Left ventricle myocardium superior (tissue), 1 donor: ENCODE measurements at regions not wholly inside any gene's neighbourhood (a gene's known extent, or its start where the extent isn't known, plus 50 kb on each side); places are given as distances from the start of the nearest gene placed in this dataset.
"Not testable (repeated sequence)": the region's sequence is repeated elsewhere in the genome, so short reads cannot be mapped to it uniquely, and the experiment has no call there.

Experiments used
- ATAC-seq: fragments of 200-7000 bp; cut with Tn5 transposase; one replicate; pipeline ENCODE4 v1.9.1; 2020; ENCODE audit warnings: mild to moderate bottlenecking, moderate library complexity
- DNase-seq: peaks from one replicate; pipeline ENCODE4 v3.0.0-alpha.2; 2020
- intact Hi-C: fragments of 100-400 bp; cut with micrococcal nuclease; formaldehyde crosslinking; loops from one replicate; pipeline ENCODE4 v1.11.0; 2022
- donor health status: DM: no; HTN: yes; CAD: no; lungs with severe emphysema.

- DNase-seq, ATAC-seq, intact Hi-C loops: not testable (repeated sequence)
Measured at GRCh38 chr6:144922771-144923490, 637.8 kb downstream of the UTRN start.

DNA sequence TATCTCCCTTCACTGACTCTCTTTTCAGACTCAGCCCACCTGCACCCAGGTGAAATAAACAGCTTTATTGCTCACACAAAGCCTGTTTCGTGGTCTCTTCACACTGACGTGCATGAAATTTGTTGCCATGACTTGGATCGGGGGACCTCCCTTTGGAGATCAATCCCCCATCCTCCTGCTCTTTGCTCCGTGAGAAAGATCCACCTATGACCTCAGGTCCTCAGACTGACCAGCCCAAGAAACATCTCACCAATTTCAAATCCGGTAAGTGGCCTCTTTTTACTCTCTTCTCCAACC lies 638.3 kb downstream of the UTRN start:
- intact Hi-C loops, ATAC-seq, DNase-seq: not testable (repeated sequence)

DNA sequence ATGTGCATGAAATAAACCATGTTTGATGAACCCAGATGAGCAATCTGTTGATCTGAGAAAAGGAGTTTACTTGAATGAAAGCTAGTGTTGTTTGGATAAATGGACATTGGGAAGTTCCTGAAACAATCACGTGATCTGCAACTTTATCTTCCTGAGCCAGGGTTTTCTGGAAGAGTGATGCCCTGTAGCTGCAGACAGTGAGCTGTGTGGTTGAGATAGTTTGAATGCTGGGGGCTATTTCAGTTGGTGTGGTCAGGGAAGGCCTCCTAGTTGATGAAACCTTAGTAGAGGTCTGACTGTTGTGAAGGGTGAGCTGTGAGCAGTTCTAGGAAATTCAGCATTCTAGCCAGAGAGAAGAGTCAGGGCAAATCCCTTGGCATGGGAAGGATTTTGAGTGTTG lies 643.7 kb downstream of the UTRN start:
- DNase-seq (no peak), ATAC-seq (no peak)
- intact Hi-C loops = no loop called here

GRCh38 chr6:144929262-144929661 lies 644.1 kb downstream of the UTRN start:
- ATAC-seq (no peak), DNase-seq (no peak)
- intact Hi-C loops = no loop called here

- no peak for ATAC-seq
- intact Hi-C loops = no loop called here
- DNase-seq = no peak
Measured at GRCh38 chr6:144931172-144932035, 646.3 kb downstream of the UTRN start.

DNA sequence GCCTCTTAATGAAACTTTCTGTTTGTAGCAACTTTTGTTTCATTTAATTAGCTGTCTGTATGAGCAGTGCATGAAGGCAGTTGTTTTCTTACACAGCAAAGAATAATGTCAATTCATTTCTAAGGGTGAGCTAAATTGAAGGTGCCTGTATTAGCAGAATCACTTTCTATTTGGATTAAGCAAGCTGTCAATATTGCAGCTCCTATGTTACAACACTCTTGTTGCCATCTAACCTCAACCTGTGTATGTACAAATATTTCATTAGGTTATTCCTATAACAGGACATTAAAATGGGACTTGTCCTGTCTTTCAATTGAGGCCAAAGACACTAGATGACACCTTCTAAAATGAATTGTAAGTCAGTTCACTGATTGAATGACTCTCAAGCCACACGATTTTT lies 647.5 kb downstream of the UTRN start:
- no peak for ATAC-seq
- DNase-seq = no peak
- intact Hi-C loops = no loop called here

DNA sequence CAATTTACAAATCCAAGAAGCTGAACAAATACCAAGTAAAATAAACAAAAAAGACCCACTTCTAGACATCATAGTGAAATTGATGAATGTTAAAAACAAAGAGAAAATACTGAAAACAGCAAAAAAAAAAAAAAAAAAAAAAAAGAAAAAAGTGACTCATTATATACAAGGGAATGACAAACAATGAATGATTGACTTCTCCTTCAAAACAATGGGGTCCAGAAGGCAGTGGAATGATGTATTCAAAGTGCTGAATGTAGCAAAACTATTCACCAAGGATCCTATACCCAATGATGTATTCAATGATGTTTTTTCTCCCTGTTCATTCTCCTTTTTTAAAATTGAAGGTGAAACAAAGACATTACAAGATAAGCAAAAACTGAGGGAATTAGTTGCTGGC lies 650.0 kb downstream of the UTRN start:
- intact Hi-C loops = no loop called here
- DNase-seq (no peak), ATAC-seq (no peak)

DNA sequence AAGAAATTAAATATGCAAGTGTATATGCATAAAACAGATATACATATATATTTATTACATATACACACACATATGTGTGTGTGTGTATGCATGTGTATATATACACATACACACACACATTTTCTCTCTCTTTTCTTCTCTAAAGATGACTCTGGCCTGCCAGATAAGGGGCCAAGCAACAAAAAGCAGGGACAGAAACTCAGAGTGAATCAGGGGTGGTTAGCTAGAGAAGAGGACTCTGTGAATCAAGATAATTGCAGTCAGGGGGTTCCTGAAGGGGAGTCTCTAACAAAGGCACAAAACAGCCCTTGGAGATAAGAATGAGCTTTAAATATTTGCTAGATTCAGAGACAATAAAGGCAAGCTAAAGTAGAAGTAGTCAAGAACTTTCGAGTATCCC lies 650.5 kb downstream of the UTRN start:
- intact Hi-C loops = no loop called here
- DNase-seq (no peak), ATAC-seq (no peak)

GRCh38 chr6:144936764-144937163 lies 651.6 kb downstream of the UTRN start:
- DNase-seq = no peak
- intact Hi-C loops = no loop called here
- no peak for ATAC-seq

DNA sequence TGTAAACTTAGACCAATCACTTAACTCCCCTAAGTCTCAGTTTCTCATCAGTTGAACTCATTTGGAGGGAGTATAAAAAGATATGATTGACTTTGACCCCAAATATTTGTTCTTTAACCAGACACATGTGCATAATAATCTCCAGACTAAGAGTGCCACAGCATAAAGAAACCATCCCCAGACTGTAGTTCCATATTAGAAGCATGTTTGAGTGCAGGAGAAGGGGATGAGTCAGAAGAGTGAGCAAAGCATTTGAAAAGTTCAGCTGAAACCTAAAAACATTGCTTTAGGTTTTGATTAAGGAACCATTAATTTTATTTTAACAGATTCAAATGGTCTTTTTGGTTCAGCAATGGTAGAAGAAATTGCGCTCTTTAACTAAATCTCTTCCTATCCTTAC lies 654.8 kb downstream of the UTRN start:
- DNase-seq (no peak), ATAC-seq (no peak)
- intact Hi-C loops = no loop called here

- intact Hi-C loops = no loop called here
- ATAC-seq (no peak), DNase-seq (no peak)
Measured at GRCh38 chr6:144944106-144944505, 659.0 kb downstream of the UTRN start.

DNA sequence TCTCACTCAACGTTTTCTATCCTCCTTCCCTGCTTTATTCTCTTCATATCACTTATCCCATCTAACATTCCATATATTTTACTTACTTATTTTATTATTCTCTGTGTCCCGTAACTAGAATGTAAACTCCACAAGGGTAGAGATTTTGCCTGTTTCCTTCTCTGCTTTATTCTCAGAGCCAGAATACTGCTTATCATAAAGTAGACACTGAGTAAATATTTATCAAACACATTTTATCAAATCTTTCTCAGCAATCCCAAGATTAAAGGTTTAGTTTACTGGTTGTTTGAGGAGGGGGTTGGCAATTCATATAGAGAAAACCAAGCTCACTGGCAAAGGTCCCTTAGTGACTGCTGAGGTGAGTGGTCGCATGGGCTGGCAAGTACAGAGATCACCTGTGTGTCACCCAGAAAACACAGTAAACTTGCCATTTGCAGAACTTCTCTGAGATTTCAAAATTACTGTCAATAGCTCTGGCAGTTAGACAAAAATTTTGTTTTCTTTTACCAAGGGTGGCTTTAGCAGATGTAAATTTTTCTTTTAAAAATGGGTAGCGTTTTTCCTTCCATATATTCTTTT lies 662.4 kb downstream of the UTRN start:
- intact Hi-C loops = no loop called here
- no peak for DNase-seq
- ATAC-seq = no peak

GRCh38 chr6:144951730-144952437 lies 666.7 kb downstream of the UTRN start:
- no peak for ATAC-seq
- intact Hi-C loops = no loop called here
- no peak for DNase-seq

GRCh38 chr6:144952456-144953240 lies 667.5 kb downstream of the UTRN start:
- DNase-seq (no peak), ATAC-seq (no peak)
- intact Hi-C loops = no loop called here

DNA sequence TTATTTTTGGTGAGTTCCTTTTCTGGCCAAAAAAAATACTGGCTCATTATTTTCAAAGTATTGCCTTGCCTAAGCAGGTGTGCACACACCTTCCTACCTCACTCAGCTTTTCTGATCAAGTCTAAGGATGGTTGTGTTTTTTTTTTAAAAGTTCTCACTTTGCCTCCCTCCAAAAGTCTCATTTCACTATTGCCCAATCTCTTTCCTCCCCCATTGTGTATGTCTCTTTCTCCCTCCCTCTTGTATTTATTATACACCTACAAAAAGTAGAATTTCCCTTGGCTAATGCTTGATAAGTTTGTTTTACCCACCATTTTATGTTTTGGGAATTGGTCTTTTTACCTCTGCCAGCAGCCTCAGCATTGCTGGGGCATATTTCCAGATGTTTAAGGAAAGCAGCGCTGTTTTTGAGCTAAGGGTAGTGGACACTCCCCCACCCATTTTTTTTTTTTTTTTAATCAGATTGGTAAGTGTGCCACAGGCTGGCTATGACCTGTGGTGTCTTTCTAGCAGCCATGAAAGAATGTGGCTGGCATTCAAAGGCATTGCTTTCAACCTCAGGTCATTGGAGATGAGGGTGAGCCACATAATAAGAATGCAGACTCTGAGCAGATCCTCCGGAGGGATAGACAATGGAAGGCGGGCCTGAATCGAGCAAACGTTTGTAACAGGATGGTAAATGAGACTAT lies 668.6 kb downstream of the UTRN start:
- DNase-seq = no peak
- ATAC-seq = no peak
- intact Hi-C loops = no loop called here

- no peak for ATAC-seq
- intact Hi-C loops = no loop called here
- DNase-seq = no peak
Measured at GRCh38 chr6:144954241-144954556, 669.1 kb downstream of the UTRN start.

DNA sequence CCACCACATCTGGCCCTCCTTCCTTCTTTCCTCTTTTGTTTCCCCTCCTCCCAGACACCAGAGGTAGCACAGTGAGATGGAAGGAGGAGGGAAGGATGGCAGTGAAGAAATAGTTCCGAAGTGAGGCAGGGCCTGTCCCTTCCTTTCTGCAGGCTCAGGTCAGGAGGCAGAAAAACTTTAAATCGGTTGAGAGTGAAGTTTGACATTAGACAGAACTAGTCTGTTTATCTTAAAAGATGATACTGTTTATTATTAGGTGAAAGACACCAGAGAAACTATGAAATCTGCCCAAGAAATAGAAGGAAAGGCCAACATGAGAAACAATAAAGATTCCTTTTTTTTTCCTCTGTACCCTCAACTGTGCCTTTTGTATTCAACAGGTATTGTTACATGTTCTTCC lies 670.3 kb downstream of the UTRN start:
- no peak for ATAC-seq
- DNase-seq = no peak
- intact Hi-C loops = no loop called here

GRCh38 chr6:144955859-144956258 lies 670.7 kb downstream of the UTRN start:
- ATAC-seq = no peak
- intact Hi-C loops = no loop called here
- DNase-seq = no peak

DNA sequence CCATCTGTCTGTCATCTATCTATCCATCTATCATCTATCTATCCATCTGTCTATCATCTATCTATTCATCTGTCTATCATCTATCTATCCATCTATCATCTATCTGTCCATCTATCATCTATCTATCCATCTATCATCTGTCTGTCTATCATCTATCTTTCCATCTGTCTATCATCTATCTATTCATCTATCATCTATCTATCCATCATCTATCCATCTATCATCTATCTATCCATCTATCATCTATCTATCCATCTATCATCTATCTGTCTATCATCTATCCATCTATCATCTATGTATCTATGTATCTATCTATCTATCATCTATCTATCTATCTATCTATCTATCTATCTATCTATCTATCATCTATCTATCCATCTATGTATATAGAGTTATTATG lies 671.6 kb downstream of the UTRN start:
- DNase-seq, intact Hi-C loops, ATAC-seq: not testable (repeated sequence)
